ENCODE measurements at regions not wholly inside any gene's neighbourhood (a gene's known extent, or its start where the extent isn't known, plus 50 kb on each side); places are given as distances from the start of the nearest gene placed in this dataset.

DNA sequence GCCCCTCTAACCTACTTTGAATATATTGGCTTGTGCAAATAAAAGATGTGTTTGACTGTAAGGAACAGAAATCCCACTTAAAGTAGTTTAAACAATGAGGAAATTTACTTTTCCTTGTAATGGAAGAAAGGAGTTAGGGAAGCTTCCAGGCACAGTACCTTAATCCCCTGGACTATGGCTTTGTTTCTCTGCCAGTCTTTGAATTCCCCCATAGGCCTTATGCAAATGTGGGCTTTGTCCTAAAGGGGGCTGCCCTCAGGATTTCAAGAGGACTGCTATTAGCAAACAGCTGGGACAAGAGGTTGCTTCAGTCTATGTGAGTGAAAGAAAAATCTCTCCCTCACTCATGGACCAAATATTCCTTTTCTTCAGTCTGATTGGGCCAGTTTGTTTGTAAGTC is 255.1 kb upstream of the THSD7B start:
- no peaks in the 10 kb centered on the region for H3K4me1 ChIP-seq
- H3K4me3 ChIP-seq = no peak overlapping the region
- DNase-seq (no peak), ATAC-seq (no peak), FAIRE-seq (no peak)
- no peaks in the 10 kb centered on the region for H3K27me3 ChIP-seq
- H3K9me3 ChIP-seq = no peaks in the 10 kb centered on the region
- intact Hi-C loops (cut with DNase I) = no loop called here
- TF ChIP-seq, protein P1, sequence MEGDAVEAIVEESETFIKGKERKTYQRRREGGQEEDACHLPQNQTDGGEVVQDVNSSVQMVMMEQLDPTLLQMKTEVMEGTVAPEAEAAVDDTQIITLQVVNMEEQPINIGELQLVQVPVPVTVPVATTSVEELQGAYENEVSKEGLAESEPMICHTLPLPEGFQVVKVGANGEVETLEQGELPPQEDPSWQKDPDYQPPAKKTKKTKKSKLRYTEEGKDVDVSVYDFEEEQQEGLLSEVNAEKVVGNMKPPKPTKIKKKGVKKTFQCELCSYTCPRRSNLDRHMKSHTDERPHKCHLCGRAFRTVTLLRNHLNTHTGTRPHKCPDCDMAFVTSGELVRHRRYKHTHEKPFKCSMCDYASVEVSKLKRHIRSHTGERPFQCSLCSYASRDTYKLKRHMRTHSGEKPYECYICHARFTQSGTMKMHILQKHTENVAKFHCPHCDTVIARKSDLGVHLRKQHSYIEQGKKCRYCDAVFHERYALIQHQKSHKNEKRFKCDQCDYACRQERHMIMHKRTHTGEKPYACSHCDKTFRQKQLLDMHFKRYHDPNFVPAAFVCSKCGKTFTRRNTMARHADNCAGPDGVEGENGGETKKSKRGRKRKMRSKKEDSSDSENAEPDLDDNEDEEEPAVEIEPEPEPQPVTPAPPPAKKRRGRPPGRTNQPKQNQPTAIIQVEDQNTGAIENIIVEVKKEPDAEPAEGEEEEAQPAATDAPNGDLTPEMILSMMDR (IDR thresholded peaks at IDR 0.05) = no peak
- no peak overlapping the region for H3K27ac ChIP-seq
- H3K36me3 ChIP-seq = no peaks in the 10 kb centered on the region

DNA sequence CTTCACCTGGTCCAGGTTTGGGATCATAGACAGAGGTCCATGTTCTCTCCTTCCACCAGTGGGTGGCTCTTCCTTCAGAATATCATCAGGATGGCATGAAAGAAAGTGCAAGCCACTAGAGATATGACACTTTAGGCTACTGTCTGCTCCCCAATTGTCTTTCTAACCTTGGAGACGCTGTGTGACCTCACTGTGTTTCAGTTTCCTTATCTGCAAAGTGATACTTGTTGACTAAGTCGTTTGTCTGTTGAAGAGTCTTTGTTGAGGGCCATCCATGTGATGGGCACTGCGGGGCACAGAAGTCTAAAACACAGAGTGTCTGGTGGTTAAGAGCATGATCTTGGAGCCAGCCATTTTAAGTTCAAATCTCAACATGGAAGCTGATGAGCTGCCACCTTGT is 259.9 kb upstream of the THSD7B start:
- Histone ChIP-seq H3K4me3 (no peak overlapping the region), H3K9me3 (no peaks in the 10 kb centered on the region), H3K27ac (no peak overlapping the region), H3K27me3 (no peaks in the 10 kb centered on the region), H3K36me3 (no peaks in the 10 kb centered on the region), H3K4me1 (no peaks in the 10 kb centered on the region)
- TF ChIP-seq, protein P1 (IDR thresholded peaks at IDR 0.05) = no peak
- DNase-seq (no peak), ATAC-seq (no peak), FAIRE-seq (no peak)
- 45 to 51% methylated on average over 3 of the region's 3 CpGs for WGBS, 2 donors
- intact Hi-C loops (cut with DNase I) = no loop called here

GRCh38 chr2:136502660-136503059 is 262.7 kb upstream of the THSD7B start:
- ATAC-seq (no peak), FAIRE-seq (no peak), DNase-seq (no peak)
- H3K4me3 ChIP-seq = no peak overlapping the region
- no peaks in the 10 kb centered on the region for H3K27me3 ChIP-seq
- H3K27ac ChIP-seq = no peak overlapping the region
- intact Hi-C loops (cut with DNase I) = no loop called here
- TF ChIP-seq, protein P1 (IDR thresholded peaks at IDR 0.05) = no peak
- no peaks in the 10 kb centered on the region for H3K9me3 ChIP-seq
- no peaks in the 10 kb centered on the region for H3K36me3 ChIP-seq
- no peaks in the 10 kb centered on the region for H3K4me1 ChIP-seq

- no peak overlapping the region for H3K4me3 ChIP-seq
- WGBS, 2 donors = 48 to 53% methylated on average over 3 of the region's 3 CpGs
- H3K36me3 ChIP-seq = no peaks in the 10 kb centered on the region
- no peak overlapping the region for H3K27ac ChIP-seq
- H3K4me1 ChIP-seq = no peaks in the 10 kb centered on the region
- intact Hi-C loops (cut with DNase I) = no loop called here
- no peak for FAIRE-seq
- H3K9me3 ChIP-seq = no peaks in the 10 kb centered on the region
- H3K27me3 ChIP-seq = no peaks in the 10 kb centered on the region
- ATAC-seq = no peak
- DNase-seq = no peak
- TF ChIP-seq, protein P1 (IDR thresholded peaks at IDR 0.05) = no peak
Measured at GRCh38 chr2:136497709-136498108, 267.6 kb upstream of the THSD7B start.

GRCh38 chr2:136496966-136497365 is 268.4 kb upstream of the THSD7B start:
- DNase-seq (no peak), ATAC-seq (no peak), FAIRE-seq (no peak)
- H3K4me3 ChIP-seq = no peak overlapping the region
- 63 to 64% methylated on average over 5 of the region's 5 CpGs for WGBS, 2 donors
- no peaks in the 10 kb centered on the region for H3K9me3 ChIP-seq
- H3K4me1 ChIP-seq = no peaks in the 10 kb centered on the region
- H3K36me3 ChIP-seq = no peaks in the 10 kb centered on the region
- no peak overlapping the region for H3K27ac ChIP-seq
- TF ChIP-seq, protein P1 (IDR thresholded peaks at IDR 0.05) = no peak
- intact Hi-C loops (cut with DNase I) = no loop called here
- H3K27me3 ChIP-seq = no peaks in the 10 kb centered on the region
